Anterior cingulate cortex (tissue), 58 donors: ENCODE measurements at regions not wholly inside any gene's neighbourhood (a gene's known extent, or its start where the extent isn't known, plus 50 kb on each side); places are given as distances from the start of the nearest gene placed in this dataset.

Experiments
- DNase-seq, 58 donors: peaks; one replicate each; lab custom pipeline; 2025; lab: John Stamatoyannopoulos, UW

GRCh38 chr1:5664906-5665875 lies 327.0 kb downstream of the NPHP4 start:
- DNase-seq: no peak

- DNase-seq: no peak
These were observed 328.0 kb downstream of the NPHP4 start for GRCh38 chr1:5664081-5664768.

- no peak for DNase-seq
These were observed 329.5 kb downstream of the NPHP4 start for GRCh38 chr1:5662744-5663126.

GRCh38 chr1:5662086-5662743 lies 330.0 kb downstream of the NPHP4 start:
- DNase-seq: no peak

DNA sequence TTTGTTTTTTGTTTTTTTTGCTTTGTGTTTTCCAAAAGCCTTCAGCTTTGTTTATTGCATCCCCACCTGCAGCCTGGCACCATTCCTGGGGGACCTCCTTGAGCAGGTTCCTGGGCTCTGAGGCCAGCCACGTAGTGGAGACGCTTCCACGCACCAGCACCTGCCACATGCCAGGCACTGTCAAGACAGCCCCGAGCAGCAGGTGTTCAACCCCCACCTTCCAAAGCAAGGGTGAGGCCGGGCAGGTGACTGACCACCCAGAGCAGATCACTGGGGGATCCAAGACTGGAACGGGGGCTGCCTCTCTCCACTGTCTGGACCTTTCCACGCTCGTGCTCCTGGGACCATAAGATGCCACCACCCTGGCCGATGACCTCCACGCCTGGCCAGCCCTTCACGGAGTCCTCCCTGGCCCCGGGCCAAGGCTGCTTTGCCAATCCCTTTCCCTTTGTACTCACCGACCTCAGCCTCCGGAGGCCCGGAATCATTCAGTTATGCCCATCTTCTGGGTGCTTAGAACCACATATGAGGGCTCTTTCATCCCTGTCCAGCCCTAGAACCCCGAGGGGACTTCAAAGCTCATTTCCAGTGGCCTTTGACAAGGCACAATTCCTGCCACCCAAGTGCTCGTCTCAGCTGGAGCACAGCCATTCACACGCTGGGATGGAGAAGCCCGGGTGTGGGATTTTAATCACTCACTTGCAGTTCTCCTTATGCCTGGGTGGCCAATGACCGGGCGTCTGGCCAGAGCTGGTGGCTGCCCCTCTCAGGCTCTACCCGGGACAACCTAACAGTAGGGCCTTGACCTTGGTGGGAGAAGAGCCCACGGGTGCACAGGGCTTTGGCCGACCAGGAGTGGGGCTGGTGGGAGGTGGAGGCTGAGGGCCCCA lies 330.8 kb downstream of the NPHP4 start:
- peak in 3 of 58 donors; percentile 9 to 22 (median 17) for DNase-seq

DNA sequence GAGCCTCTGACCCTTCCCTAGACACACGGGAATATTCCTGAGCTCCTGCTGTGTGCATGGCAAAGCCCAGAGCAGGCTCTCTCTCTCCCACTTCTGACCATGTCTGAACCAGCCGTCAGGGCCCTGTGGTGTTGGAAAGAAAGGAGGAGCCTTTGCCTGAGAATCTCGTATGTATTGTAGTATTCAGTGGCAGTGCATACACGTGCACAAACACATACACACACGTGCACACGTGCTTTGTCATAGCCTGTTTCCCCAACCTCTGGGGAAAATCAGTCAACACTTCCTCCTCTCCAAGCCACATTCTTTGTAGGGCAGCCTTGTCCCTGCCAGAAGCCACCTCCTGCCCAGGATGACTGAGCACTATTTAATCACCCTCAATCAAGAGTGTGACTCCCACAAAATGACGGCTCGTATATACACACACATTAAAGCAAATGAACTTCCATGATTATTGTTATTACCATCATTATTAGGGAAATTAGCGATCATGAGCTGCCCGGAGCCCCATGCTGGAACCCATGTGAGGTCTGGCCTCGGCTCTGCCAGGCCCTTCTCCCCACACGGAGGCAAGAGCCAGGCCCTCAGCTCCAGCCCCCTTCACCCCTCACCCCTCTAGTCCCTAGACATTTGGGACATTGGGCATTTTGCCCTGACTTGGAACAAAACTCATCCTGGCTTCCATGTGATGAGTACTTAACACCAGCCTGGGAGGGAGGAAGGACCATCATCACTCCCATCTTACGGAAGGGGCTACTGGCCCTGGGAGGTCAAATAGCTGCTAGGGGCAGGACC lies 331.9 kb downstream of the NPHP4 start:
- DNase-seq: no peak

DNA sequence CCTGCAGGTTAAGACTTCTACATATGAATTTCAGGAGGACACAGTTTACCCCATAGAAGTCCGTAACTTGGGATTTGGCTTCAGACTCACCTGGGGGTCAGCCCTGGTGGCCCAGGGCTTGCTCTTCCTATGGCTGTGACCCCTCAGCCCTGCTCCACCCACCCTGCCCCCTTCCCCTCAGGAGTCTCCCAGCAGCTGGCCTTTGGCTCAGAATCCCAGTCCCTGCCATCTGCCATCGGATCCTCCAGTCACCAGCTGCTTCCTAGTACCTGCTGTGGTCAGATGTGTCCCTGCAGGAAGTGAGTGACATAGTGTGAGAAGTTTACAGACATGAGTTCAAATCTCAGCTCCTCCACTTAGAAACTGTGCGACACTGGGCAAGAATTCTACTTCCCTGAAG lies 332.6 kb downstream of the NPHP4 start:
- no peak for DNase-seq

DNA sequence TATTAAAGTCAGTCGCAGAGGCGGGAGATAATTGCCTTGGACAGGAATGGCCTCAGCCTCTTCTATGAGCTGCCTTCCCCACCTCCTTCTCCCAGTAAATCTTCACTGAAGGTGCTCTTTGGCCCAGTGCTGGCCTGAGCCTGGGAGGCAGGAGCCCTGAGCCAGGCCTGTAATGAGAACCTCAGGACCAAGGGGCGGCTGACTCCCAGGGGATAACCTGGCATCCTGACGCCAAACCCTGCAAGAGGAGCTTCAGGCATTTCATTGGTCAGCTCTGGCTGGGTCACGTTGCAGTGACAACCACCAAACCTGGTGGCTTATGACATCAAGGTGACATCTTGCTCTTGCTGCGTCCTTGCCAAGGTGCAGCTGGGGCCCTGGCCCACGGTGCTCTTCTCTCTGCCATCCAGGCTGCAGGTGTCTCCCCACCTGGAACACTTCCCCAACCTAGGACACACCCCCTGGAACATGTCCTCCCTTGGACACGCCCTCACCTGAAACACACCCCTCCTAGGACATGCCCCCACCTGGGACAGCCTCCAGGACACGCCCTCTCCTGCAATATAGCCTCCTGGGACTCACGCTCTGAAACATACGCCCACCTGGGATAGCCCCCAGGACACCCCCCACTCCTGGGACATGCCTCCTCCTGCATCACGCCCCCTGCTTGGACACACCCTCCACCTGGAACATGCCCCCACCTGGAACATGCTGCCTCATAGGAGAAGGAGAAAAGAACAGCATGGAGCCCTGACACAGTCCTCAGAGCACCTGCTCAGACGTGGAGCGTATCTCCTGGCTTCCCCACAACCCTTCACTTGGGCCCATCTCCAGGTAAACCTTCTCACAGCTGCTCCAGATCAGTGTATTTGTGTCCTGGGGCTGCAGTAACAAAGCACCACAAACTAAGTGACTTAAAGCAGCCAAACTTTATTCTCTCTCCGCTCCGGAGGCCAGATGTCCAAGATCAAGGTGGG lies 333.6 kb downstream of the NPHP4 start:
- no peak for DNase-seq

- peak in 16 of 58 donors; percentile 7 to 52 (median 16) for DNase-seq
These were observed 340.0 kb downstream of the NPHP4 start for GRCh38 chr1:5651964-5652821.

- DNase-seq: no peak
These were observed 340.8 kb downstream of the NPHP4 start for GRCh38 chr1:5651473-5651872.

- no peak for DNase-seq
These were observed 341.2 kb downstream of the NPHP4 start for GRCh38 chr1:5651027-5651410.

- no peak for DNase-seq
These were observed 341.8 kb downstream of the NPHP4 start for GRCh38 chr1:5650283-5651026.

GRCh38 chr1:5649795-5650194 lies 342.4 kb downstream of the NPHP4 start:
- DNase-seq: no peak

- DNase-seq: no peak
These were observed 343.1 kb downstream of the NPHP4 start for GRCh38 chr1:5649166-5649551.

GRCh38 chr1:5648410-5649165 lies 343.6 kb downstream of the NPHP4 start:
- DNase-seq: no peak

DNA sequence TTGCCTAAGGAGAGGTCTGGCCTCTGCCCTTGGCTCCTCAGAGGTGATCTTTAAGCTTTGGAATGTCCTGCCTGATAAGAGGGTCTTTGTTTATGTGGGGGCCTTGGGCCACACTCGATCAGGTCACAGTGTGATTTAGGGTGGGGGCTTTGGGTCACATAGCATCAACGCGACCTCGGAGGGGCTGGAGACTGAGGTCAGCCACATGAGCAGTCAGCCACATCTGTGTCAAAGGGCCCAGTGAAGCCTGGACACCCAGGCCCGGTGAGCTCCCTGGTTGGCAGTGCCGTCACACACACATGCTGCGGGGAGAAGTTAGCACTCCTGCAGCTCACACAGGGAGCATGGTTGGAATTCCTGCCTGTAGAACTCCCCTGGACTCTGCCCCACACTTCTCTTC lies 345.0 kb downstream of the NPHP4 start:
- DNase-seq: no peak
